GDM1 (cell line): ENCODE measurements at regions not wholly inside any gene's neighbourhood (a gene's known extent, or its start where the extent isn't known, plus 50 kb on each side); places are given as distances from the start of the nearest gene placed in this dataset.

Source experiments
- DNase-seq: peaks from one replicate; lab custom pipeline; 2025; lab: John Stamatoyannopoulos, UW

DNA sequence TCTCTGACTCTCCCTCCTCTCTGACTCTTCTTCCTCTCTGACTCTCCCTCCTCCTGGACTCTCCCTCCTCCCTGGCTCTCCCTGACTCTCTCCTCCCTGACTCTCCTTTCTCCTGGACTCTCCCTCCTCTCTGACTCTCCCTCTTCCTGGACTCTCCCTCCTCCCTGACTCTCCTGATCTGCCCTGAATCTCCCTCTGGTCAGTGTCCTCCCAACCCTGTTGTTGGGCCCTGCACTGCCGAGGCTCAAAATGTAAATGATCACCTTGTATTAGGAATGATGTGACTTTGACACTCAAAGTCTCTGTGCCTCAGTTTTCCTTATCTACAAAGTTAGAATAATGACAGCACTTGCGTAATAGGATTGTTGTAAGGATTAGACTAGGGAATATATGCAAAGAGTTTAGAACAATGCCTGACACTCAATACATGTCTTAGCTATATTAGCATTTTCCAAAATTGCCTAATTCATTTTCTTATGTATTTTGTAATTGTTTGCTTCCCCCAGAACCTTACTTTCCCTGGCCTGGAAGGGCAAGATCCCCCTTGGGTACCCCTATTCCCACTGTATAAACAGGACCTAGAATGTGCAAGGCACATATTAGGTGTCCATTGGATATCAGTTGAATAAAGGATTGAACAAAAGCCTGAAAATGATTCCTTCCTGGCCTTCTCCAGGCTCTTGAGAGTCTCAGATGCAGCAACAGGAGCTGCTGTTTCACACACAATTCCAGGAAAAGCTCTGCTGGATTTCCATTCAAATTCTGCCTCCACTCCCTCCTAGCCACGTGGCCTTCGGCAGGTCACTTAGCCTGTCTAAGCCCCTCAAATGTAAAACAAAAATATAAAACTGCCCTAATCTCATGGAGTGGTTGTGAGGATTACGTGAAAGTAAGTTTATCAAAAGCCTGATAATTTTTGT lies 170.1 kb downstream of the INHBB start:
- no peak for DNase-seq

DNA sequence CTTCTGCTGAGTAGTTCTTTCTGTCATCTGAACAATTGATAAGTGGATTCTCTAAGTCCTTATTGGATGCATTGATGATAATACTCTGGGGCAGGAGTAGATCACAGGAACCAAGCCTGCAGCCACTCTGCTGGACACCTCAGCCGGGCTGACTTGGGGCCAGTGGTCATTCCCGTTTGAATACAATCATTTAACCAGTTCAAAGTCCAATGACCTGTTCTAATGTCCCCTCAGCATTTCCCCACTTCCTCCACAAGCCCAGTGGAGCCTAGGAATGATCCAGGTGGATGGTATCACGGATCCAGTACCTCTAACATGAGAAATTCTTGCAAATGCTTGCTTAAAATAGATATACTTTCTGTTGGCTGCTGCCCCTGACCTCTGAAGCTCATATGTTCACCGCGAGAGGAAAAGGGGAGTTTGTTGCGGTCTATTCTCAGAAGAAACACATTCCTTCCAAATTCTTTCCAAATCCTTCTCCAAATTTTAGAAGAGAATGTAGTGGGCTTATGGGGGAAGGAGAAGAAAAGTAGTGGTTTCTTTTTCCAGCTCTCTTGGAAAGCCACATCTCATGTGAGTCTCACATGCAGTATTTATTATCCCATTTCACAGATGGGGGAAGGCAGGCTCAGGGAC lies 170.9 kb downstream of the INHBB start:
- no peak for DNase-seq

GRCh38 chr2:120517751-120518469 lies 172.0 kb downstream of the INHBB start:
- DNase-seq: no peak

GRCh38 chr2:120518819-120519218 lies 172.9 kb downstream of the INHBB start:
- DNase-seq: no peak

- DNase-seq: no peak
These were observed 173.5 kb downstream of the INHBB start for GRCh38 chr2:120519469-120519868.

DNA sequence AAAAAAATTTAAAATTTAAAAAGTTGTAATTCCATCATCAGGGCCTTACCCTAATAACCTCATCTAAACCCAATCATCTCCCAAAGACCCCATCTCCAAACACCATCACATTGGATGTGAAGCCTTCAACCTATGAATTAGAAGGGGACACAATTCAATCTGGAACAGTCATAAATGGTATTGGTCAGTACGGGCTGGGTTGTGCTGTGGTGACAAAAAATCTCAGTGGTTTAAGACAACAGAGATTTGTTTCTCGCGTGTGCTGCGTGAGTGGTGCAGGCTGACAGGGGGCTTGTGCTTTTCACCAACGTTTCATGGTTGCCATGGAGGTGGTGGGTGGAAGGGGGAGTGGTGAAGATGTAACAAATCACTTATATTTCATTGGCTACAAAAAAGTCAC lies 174.5 kb downstream of the INHBB start:
- DNase-seq: no peak

- no peak for DNase-seq
These were observed 175.3 kb downstream of the INHBB start for GRCh38 chr2:120520929-120521912.

DNA sequence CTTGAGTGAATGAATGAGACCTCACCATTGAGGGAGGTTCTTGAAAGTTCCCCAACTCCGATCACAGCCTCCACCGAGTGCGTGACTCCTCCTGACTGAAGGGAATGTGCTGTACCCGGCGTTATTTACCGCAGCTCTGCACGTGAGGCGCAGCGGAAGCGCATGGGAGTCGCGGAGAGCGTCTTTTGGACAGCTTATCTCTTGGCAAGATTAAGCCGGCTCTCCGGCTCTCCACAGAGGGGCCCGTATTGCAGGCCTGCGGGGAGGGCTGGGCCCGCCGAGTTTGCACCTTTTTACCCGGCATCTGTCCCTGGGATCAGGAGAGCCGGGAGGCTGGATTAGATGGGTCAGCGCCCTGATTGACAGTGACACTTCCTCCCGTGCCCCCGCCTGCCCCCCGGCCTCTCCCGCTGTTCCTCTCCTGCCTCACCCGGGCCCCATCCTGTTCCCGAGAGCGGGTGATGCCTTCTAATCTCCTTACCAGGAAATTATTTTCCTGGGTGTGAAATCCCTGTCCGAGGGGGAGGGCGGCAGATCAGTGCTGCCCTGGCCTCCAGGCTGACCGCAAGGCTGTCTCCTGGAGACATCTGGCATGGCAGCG lies 176.3 kb downstream of the INHBB start:
- DNase-seq: no peak

DNA sequence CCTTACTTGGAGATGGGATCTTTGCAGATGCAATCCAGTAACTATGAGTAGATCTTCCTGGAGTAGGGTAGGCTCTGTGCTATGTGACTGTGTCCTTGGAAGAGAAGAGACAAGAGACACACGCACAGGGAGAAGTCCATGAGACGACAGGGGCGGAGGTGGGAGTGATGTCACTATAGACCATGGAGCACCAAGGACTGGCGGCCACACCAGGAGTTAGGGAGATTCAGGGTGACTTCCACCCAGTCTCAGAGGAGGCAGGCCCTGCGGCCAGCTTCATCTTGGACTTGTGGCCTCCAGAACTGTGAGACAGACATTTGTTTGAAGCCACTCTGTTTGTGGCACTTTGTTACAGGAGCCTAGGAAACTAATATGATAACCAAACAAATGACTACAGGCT lies 177.8 kb downstream of the INHBB start:
- no peak for DNase-seq

DNA sequence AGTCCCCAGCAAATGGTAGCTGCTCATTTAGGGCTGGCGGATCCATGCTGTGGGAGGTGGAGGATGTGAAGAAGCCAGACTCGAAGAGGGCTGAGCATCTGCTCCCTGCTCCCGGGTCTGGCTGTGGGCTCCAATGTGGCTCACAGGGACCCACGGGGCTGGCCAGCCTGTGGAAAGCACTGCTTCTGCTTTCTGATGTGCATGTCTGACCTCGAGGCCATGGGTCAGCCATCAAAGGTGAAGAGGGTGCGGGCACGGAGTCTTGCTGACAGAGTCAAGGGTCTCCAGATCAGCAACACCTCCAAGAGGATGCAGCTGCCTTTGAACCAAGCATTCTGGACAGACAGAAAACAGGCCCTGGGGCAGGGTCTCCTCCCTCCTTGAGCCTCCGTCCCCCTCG lies 178.2 kb downstream of the INHBB start:
- DNase-seq: no peak

GRCh38 chr2:120525056-120526046 lies 179.4 kb downstream of the INHBB start:
- DNase-seq: no peak

DNA sequence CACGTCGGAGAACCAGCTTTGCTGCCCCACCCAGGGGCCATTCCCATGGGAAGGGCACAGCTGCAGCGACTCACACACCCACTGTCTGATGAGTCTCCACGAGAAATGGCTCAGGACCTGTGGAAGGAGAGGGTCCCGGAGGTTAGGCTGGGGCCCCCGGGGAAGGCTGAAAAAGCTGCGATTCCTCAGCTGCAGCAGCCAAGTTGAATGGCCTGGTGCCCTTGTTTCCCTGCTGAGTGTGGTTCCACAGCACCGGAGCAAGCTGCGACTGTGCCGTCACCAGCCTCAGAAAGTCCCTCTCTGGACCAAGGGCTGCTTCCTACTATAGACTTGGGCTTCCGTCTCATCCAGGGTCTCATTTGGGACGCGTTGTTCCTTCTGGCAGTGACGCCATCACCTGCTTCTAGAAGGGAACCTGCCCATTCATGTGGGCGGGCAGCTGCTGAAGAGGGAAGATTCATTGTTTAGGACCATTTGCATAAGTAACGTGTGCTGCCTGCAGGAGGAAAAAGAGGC lies 180.2 kb downstream of the INHBB start:
- no peak for DNase-seq

GRCh38 chr2:120526997-120527945 lies 181.3 kb downstream of the INHBB start:
- DNase-seq: no peak

DNA sequence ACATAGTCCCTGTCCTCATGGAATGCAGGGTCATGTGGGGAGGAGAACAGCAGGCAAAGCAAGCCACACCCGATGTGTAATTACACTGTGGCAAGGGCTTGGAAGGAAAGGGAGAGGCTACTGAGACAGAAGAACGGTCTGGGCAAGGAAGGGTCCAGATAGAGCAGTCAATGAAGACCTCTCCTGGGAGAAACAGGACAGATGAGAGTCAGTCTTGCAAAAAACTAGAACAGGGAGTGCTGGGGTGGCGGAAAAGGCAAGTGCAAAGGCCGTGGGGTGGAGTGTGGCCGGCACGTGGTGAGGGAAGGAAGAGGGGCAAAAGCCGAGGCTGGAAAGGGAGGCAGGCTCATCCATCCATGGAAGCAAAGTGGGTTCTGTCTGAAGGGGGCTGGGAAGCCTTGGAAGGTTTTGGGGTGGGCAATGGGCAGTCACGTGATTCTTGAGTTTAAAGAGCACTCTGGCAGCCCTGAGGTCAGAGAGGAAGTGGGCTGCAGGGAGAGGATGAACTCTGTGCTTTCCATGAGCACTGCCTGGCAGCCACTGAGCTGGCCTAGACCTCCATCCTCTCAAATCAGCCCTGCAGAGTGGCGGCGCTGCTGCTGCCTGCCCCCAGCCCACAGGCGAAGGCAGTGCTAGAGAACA lies 182.2 kb downstream of the INHBB start:
- no peak for DNase-seq

- no peak for DNase-seq
These were observed 182.7 kb downstream of the INHBB start for GRCh38 chr2:120528693-120529076.

GRCh38 chr2:120530781-120531180 lies 184.8 kb downstream of the INHBB start:
- no peak for DNase-seq

GRCh38 chr2:120531365-120531764 lies 185.4 kb downstream of the INHBB start:
- no peak for DNase-seq
